ENCODE measurements at regions not wholly inside any gene's neighbourhood (a gene's known extent, or its start where the extent isn't known, plus 50 kb on each side); places are given as distances from the start of the nearest gene placed in this dataset.

DNA sequence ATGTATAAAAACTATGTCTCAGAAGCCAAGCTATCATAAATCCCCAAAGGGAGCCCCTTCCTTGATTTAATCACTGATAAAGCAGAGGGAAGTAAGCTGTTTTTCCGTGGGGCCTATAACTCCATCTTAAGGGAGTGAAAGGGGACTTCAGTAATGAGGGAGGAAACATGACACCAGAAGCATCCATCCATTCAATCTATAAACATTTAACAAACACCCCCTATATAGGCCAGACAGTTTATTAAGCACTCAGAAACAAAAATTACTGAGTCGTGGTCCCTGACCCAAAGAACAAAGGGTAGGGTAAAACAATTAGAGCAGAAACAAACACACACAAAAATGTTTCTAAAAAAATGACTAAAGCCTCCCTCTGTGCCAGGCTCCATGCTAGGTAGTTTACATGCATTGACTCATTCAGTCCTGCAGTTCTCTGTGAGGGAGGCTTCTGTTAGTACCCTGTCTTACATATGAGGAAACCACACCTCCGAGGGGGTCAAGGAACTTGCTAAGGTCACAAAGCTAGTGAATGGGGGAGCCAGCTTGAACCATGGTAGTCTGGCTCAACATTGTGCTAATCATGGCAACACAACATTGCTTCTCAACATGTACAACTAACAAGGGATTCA, 472.1 kb downstream of the CDH2 start:
- Mint-ChIP-seq H3K4me3 (no peak overlapping the region), H3K4me1 (no peaks in the 10 kb centered on the region), H3K9me3 (peaks cover 6% of the 10 kb centered on the region), H3K27ac (no peak overlapping the region), H3K36me3 (no peaks in the 10 kb centered on the region), H3K27me3 (no peaks in the 10 kb centered on the region)

DNA sequence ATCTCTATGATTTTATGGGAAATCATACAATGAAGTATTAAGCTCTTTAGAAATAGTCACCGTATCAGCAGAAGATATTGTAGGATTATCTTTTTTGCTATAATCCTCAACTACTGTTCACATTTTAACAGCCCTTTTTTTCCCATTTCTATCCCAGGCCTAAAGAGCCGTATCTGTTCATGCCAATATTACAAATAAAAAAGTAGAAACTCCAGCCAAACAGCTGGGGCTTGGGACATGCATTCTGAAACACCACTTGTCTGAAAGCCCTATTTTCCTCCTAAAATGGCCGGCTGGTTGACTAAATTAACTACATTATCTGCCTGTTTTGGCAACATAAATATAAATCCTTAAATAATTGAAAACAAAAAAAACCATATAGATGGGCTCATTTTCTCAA, 477.8 kb downstream of the CDH2 start:
- Mint-ChIP-seq H3K27me3 (no peaks in the 10 kb centered on the region), H3K36me3 (no peaks in the 10 kb centered on the region), H3K9me3 (peaks cover 9% of the 10 kb centered on the region), H3K4me1 (no peaks in the 10 kb centered on the region), H3K4me3 (no peak overlapping the region), H3K27ac (no peak overlapping the region)

DNA sequence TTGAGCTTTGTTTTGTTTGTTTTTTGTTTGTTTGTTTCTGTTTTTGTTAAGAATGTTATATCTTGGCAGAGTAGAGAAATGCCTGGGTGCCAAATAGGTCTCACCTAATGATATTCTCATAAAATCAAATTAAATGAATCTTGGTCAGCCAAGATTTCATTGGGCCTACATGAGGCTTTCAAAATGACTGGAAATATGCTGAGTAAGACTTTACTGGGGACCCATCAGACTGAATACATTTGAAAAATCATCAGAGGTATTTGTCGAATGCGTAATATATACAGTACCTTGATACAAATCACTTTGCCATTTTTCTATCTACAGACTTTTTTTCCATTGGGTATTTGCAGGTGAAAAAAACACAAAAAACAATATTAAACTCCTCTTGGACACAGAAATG, 480.8 kb downstream of the CDH2 start:
- no peaks in the 10 kb centered on the region for H3K4me1 Mint-ChIP-seq
- H3K27ac Mint-ChIP-seq: no peak overlapping the region
- H3K36me3 Mint-ChIP-seq: no peaks in the 10 kb centered on the region
- no peaks in the 10 kb centered on the region for H3K27me3 Mint-ChIP-seq
- peaks cover 9% of the 10 kb centered on the region for H3K9me3 Mint-ChIP-seq
- H3K4me3 Mint-ChIP-seq: no peak overlapping the region

DNA sequence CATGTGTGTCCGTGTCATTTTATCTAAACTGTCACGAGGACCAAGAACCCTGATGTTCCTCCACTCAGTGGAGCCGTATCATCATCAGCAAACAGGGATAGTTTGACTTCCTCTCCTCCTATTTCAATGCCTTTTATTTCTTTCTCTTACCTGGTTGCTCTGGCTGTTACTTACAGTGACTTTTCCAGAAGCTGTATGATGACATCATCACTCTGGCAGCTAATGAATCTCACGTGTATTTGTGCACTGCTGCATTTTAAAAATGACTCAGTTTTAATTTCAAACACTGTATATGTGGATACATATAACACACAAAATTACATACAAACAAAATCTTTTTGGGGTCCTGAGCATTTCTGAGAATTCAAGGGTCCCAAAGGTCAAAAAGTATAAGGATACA, 481.4 kb downstream of the CDH2 start:
- Mint-ChIP-seq H3K4me1 (no peaks in the 10 kb centered on the region), H3K36me3 (no peaks in the 10 kb centered on the region), H3K27me3 (no peaks in the 10 kb centered on the region), H3K9me3 (peaks cover 9% of the 10 kb centered on the region), H3K27ac (no peak overlapping the region), H3K4me3 (no peak overlapping the region)

DNA sequence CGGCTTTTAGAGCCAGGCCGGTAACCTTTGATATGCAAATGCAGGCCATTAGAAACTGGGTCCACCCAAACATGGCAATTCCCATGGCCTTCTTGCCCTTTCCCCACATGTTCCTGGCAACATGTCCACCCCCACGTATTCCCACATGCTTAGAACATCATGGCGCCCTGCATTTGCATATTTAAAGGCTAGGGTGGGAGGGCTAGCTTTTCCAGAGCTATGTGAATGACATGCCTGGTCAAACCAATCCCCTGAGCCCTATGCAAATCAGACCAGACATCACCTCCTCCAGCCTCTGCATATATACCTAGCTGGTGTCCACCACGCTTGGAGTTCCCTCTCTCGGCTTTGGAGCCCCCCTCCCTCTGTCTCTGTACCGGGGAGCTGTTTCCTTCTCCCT, 481.9 kb downstream of the CDH2 start:
- Mint-ChIP-seq H3K9me3 (peaks cover 9% of the 10 kb centered on the region), H3K4me1 (no peaks in the 10 kb centered on the region)

DNA sequence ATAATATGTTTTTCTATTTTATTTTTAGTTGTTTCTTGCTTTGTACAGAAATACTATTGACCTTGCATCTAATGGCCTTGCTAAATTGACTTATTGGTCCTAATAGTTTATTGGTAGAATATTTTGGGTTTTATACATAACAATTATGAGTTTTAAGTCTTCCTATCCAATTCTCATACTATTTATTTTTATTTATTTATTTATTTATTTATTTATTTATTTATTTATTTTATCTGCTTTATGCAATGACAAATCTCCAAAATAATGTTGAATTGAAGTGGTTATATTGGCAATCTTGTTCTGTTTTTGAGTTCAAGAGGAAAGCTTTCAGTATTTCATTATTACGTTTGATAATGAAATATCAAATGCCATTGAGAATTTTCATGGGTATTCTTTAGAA, 488.3 kb downstream of the CDH2 start:
- no peaks in the 10 kb centered on the region for H3K27me3 Mint-ChIP-seq
- H3K4me3 Mint-ChIP-seq: no peak overlapping the region
- H3K4me1 Mint-ChIP-seq: no peaks in the 10 kb centered on the region
- no peaks in the 10 kb centered on the region for H3K36me3 Mint-ChIP-seq
- peaks cover 15% of the 10 kb centered on the region for H3K9me3 Mint-ChIP-seq
- H3K27ac Mint-ChIP-seq: no peak overlapping the region

More for the DNA sequence above, 481.9 kb downstream of the CDH2 start:
- H3K4me3 Mint-ChIP-seq: no peak overlapping the region
- no peaks in the 10 kb centered on the region for H3K36me3 Mint-ChIP-seq
- no peaks in the 10 kb centered on the region for H3K27me3 Mint-ChIP-seq
- H3K27ac Mint-ChIP-seq: no peak overlapping the region

DNA sequence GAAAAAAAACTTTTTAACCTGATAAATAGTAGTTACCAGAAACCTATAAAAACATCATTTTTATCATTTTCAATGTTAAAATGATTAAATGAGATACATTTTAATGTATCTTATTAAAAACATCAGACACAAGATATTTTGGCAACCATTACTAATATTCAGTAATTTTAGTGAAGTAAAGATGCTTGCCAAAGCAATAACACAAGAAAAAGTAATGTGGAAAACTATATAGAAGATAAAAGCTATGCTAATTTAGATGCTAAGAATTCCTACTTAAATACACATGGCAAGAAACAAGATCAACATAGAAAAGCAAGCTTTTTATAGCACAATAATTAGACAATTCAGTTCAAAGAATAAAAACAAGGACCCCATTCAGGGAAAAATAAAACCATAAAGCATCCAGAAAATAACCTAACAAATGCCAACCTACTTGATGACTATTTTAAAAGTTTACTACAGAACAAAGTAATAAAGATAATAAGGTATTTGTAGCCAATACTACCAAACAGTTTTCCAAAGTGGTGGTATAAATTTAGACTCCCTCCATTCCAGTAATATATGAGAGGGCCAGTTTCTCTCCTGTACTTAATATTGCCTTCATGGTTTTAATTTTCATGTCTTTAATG, 489.5 kb downstream of the CDH2 start:
- Mint-ChIP-seq H3K4me3 (no peak overlapping the region), H3K36me3 (no peaks in the 10 kb centered on the region), H3K27ac (no peak overlapping the region)

DNA sequence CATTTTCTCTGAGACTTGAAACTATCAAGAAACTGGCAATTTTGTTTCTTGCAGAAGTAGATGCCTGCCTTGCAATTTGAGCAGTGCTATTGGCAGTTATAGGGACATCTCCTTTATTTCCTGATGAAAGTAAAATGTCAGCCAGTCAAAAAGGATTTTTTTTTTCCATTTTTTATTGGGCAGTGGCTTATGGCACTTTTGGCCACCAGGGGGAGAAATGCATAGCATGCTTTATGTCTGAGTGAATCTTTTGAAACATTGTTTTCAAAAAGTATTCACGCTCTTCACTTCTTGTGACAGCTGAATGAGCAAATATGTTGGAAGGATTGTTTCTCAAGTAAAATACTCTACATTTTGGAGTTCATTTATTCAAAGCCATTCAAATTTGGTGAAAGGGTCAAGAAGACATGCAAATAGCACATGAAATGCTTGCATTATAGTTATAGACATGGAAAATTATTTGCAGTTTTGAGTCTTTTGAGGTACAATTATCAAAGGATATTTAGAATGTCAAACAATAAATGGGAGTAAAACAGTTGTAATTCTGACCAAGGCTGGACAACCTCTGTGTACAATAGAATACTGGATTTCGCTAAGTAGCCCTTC, 491.0 kb downstream of the CDH2 start:
- Mint-ChIP-seq H3K4me3 (no peak overlapping the region), H3K36me3 (no peaks in the 10 kb centered on the region), H3K4me1 (no peaks in the 10 kb centered on the region), H3K27me3 (no peaks in the 10 kb centered on the region), H3K9me3 (peaks cover 15% of the 10 kb centered on the region), H3K27ac (no peak overlapping the region)

More for the DNA sequence above, 489.5 kb downstream of the CDH2 start:
- peaks cover 15% of the 10 kb centered on the region for H3K9me3 Mint-ChIP-seq
- no peaks in the 10 kb centered on the region for H3K4me1 Mint-ChIP-seq
- no peaks in the 10 kb centered on the region for H3K27me3 Mint-ChIP-seq

DNA sequence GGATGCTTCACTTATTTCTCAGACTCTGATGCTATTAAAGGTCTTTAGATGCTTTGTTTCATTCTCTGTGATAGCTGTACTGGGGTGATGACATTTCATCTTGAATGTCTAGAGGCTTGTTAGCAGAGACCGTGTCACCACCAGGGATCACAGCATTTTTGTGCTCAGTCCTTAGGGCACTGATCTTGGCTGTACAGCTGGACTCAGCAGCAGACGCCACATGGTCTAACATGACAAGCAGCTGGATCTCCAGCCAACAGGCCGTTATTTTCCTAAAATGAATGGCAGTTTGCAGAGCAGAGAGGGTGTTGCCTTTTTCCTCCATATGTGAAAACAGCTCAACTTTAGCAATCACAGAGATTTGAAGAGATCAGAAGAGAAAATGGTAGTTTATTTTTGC, 491.8 kb downstream of the CDH2 start:
- Mint-ChIP-seq H3K36me3 (no peaks in the 10 kb centered on the region), H3K27me3 (no peaks in the 10 kb centered on the region), H3K4me3 (no peak overlapping the region), H3K27ac (no peak overlapping the region), H3K9me3 (peaks cover 20% of the 10 kb centered on the region), H3K4me1 (no peaks in the 10 kb centered on the region)

DNA sequence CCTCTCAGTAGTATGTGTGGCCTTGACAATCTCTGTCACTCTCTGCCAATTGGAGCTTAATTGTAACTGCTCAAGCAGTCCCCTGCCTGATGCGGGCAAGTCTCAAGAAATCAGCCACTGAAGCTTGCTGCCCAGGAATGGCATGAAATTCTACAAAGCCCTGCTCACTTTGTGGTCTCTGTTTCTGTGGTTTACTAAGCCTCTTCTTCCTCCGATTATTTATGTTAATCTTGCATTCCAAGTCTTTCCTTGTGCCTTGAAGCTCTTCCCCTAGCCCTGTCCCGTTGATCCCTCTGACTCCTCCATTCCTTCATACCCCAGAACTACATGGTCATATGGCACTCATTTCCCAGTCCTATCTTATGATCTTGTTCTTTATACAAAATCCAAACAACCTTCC, 489.3 kb upstream of the CHST9 start:
- Mint-ChIP-seq H3K36me3 (no peaks in the 10 kb centered on the region), H3K4me1 (no peaks in the 10 kb centered on the region), H3K4me3 (no peak overlapping the region), H3K27me3 (no peaks in the 10 kb centered on the region), H3K27ac (no peak overlapping the region), H3K9me3 (peaks cover 6% of the 10 kb centered on the region)

DNA sequence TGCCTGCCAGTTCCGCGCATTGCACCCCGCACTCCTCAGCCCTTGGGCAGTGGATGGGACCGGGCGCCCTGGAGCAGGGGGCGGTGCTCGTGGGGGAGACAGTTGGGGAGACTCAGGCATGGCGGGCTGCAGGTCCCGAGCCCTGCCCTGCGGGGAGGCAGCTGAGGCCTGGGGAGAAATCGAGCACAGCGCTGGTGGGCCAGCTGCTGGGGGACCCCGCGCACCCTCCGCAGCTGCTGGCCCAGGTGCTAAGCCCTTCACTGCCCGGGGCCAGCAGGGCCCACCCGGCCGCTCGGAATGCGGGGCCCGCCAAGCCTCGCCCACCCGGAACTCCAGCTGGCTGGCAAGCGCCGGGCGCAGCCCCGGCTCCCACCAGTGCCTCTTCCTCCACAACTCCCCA, 488.8 kb upstream of the CHST9 start:
- H3K4me1 Mint-ChIP-seq: no peaks in the 10 kb centered on the region
- peaks cover 6% of the 10 kb centered on the region for H3K9me3 Mint-ChIP-seq
- H3K4me3 Mint-ChIP-seq: no peak overlapping the region
- H3K27ac Mint-ChIP-seq: no peak overlapping the region
- no peaks in the 10 kb centered on the region for H3K27me3 Mint-ChIP-seq
- no peaks in the 10 kb centered on the region for H3K36me3 Mint-ChIP-seq

DNA sequence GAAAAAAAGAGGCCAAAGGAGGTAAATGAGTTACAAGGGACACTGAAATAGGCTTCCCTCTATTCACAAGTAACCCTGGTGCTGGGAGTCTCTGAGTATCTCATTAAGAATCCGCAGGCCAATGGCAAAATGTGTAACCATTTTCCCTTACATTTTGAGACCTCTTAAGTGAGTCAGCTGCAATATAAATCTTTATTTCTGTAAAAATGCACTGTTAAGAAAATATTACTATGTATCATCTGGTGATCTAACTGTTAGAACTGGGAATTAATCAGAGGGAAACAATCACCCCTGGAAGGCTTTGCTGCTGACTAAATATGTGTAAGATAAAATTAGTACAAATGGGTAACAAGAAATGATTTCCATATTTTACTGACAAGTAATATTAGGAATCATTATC, 483.1 kb upstream of the CHST9 start:
- Mint-ChIP-seq H3K27ac (no peak overlapping the region), H3K4me1 (no peaks in the 10 kb centered on the region), H3K36me3 (no peaks in the 10 kb centered on the region), H3K4me3 (no peak overlapping the region), H3K9me3 (no peaks in the 10 kb centered on the region), H3K27me3 (no peaks in the 10 kb centered on the region)

DNA sequence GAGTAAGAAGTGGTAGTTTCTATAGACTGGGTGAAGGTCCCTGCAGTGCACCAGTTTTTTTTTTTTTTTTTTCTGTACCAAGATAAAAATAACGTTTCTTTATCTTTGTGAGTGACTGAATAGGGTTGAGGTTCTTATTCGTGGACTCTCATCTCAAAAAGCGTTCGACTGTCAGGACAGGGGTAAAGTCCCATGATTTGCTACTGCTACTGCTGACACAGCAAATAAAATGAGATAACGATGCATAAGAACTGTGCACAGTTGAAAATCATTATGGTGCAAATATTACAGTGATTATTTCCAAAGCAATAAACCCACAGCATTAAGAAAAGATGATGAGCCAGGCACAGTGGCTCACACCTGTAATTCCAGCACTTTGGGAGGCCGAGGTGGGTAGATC, 482.0 kb upstream of the CHST9 start:
- H3K27me3 Mint-ChIP-seq: no peaks in the 10 kb centered on the region
- no peaks in the 10 kb centered on the region for H3K9me3 Mint-ChIP-seq

DNA sequence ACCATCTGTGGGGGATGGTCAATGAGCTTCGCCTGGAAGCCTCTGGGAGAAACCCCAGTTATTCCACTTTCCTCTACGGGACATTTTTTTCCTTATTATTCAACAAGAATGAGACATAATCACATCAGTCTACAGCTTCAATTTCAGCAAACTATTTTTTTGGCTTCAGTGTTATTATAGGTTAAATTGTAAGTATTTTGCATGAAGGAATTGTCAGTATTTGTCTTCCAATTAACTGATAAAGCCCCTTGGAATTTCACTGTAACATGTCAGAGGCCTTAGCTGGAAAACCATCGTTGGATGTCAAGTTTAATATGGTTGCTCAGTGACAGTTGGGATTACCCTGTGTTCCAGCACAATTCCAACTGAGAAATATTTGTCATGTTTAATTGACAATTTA, 480.9 kb upstream of the CHST9 start:
- Mint-ChIP-seq H3K4me3 (no peak overlapping the region), H3K36me3 (no peaks in the 10 kb centered on the region), H3K27ac (no peak overlapping the region), H3K4me1 (no peaks in the 10 kb centered on the region), H3K27me3 (no peaks in the 10 kb centered on the region), H3K9me3 (no peaks in the 10 kb centered on the region)

More for the DNA sequence above, 482.0 kb upstream of the CHST9 start:
- H3K4me3 Mint-ChIP-seq: no peak overlapping the region
- no peak overlapping the region for H3K27ac Mint-ChIP-seq
- H3K4me1 Mint-ChIP-seq: no peaks in the 10 kb centered on the region
- H3K36me3 Mint-ChIP-seq: no peaks in the 10 kb centered on the region

DNA sequence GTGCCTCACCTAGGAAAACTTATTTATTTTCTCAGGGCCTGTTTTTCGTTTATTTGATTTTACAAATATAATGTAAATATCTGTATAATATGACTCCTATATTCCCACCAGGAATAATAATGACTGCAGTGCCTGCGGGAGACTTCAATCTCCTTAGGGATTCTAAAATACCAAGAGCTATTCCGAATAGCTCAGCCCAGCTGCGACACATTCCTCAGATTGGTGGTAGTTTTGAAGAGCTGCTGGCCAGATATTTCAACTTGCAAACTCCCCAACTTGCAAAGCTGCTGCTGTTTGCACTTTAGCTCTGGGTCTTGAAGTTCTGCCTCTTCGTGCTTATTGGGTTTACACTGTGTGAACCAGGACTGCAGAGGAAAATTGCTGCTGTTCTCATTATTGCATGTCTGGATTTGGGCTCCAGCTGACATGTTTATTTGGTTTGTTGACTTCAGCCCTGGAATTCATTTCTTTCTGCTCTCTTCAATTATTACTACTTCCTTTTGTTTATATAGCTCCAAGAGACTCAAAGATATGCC, 480.2 kb upstream of the CHST9 start:
- no peak overlapping the region for H3K4me3 Mint-ChIP-seq
- H3K4me1 Mint-ChIP-seq: no peaks in the 10 kb centered on the region
- H3K36me3 Mint-ChIP-seq: no peaks in the 10 kb centered on the region
- H3K27me3 Mint-ChIP-seq: no peaks in the 10 kb centered on the region
- no peaks in the 10 kb centered on the region for H3K9me3 Mint-ChIP-seq
- no peak overlapping the region for H3K27ac Mint-ChIP-seq

DNA sequence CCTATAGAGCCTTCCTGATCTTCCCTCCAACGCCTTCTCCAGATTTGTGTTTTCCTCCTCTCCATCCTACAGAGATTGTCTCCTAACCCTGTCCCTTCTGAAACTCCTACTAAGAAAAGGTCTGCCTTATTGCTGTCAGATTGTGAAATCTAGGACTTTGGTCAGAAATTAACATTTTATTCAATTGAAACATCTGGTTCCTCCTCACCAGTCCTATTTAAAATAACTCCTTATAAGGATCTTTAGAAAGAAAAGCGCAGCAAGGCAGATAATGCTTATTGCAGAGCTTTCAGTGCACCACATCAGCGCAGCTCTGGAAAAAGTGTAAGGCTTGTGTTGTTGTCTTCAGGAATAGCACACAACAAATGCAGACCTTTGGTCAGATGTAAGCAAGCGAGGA, 477.8 kb upstream of the CHST9 start:
- Mint-ChIP-seq H3K36me3 (no peaks in the 10 kb centered on the region), H3K27ac (no peak overlapping the region)

More for the DNA sequence above, 477.8 kb upstream of the CHST9 start:
- Mint-ChIP-seq H3K4me3 (no peak overlapping the region), H3K9me3 (no peaks in the 10 kb centered on the region), H3K4me1 (no peaks in the 10 kb centered on the region), H3K27me3 (no peaks in the 10 kb centered on the region)
